NB4 (cell line): ENCODE measurements at regions not wholly inside any gene's neighbourhood (a gene's known extent, or its start where the extent isn't known, plus 50 kb on each side); places are given as distances from the start of the nearest gene placed in this dataset.

ENCODE experiments used
- DNase-seq: peaks from one replicate; pipeline ENCODE4 v3.0.0; 2010; ENCODE audit warnings: low read depth
- H3K4me3 ChIP-seq: one replicate; pipeline ENCODE4 v1.5.1; 2011; ENCODE audit warnings: mild to moderate bottlenecking, low read depth, low read length, moderate library complexity
- MYC ChIP-seq: IDR thresholded peaks from 2 replicates; pipeline ENCODE4 v1.6.1; 2011; ENCODE audit warnings: low read depth, low read length
- POLR2A ChIP-seq: IDR thresholded peaks from 2 replicates; pipeline ENCODE4 v1.6.1; 2011; ENCODE audit warnings: mild to moderate bottlenecking; ENCODE audit not compliant: insufficient read length; ENCODE audit errors: extremely low read depth
- TF ChIP-seq, protein P1 (sequence below): IDR thresholded peaks from 2 replicates; pipeline ENCODE4 v1.6.1; 2011; ENCODE audit warnings: low read depth, low read length
- TF ChIP-seq, protein P2 (sequence below): IDR thresholded peaks from one replicate; pipeline ENCODE4 v1.5.1; 2012; ENCODE audit warnings: low read depth, low read length

DNA sequence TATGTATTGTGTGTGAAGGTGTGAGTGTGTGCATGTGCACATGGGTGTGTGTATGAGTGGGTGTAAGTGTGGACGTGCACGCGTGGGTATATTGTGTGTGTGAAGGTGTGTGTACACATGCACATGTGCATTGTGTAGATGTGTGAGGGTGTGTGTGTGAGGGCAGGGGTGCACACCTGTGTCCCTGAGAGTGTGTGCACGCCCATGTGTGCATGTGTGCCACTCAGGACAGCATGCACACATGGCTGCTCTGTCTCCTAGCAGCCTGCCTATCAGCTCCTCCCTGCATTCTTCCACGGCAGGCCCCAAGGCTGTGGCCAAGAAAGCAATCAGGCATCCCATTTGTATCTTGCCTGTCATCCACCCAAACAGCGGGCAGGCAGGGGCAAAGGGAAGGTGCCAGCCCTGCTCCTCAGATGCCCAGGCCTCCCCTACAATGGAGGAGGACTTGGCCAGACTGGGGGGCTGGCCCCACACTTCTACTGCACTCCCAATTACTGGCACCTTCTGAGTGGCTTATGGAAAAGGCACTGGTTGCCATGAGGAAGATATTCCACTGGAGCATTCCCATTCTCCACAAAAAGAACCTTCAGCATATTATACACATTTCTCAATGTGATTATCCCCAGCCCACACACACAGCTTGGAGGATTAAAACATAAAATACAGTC, 380.4 kb upstream of the ZMIZ1 start:
- TF ChIP-seq, protein P1, sequence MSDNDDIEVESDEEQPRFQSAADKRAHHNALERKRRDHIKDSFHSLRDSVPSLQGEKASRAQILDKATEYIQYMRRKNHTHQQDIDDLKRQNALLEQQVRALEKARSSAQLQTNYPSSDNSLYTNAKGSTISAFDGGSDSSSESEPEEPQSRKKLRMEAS, result no peak
- TF ChIP-seq, protein P2, sequence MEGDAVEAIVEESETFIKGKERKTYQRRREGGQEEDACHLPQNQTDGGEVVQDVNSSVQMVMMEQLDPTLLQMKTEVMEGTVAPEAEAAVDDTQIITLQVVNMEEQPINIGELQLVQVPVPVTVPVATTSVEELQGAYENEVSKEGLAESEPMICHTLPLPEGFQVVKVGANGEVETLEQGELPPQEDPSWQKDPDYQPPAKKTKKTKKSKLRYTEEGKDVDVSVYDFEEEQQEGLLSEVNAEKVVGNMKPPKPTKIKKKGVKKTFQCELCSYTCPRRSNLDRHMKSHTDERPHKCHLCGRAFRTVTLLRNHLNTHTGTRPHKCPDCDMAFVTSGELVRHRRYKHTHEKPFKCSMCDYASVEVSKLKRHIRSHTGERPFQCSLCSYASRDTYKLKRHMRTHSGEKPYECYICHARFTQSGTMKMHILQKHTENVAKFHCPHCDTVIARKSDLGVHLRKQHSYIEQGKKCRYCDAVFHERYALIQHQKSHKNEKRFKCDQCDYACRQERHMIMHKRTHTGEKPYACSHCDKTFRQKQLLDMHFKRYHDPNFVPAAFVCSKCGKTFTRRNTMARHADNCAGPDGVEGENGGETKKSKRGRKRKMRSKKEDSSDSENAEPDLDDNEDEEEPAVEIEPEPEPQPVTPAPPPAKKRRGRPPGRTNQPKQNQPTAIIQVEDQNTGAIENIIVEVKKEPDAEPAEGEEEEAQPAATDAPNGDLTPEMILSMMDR, result no peak
- TF ChIP-seq POLR2A (no peak), MYC (no peak)
- H3K4me3 ChIP-seq, result no peak overlapping the region
- DNase-seq, result no peak

DNA sequence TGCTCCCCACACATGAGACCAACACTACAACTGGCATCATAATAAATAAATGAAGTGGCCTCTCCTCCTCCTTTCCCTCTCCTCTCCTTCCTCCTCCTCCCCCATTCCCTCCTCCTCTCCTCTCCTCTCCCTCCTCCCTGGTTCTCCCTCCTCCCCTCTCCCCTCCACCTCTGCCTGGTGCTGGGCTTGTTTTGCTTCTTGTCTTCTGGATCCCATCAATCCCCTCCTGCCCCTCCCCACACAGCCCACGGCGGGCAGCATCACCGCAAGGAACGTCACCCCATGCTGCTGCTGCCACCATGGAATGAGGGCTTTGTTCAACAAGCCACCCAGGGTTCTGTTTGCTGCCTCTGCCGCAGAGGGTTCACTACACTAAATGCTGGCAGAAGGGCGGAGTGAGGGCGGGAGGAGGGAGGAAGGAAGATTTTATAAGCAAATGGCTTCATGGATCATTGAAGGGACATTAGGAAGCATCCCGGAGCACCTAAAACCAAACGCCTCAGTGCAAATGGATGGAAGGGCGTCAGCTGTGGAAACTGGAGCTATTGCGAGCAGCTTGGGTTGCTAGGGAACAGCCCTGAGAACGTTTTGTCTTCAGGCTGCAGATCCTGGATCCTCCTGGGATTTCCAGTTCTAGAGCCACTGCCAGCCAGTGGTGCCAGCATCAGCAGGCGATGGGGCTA, 379.7 kb upstream of the ZMIZ1 start:
- no peak overlapping the region for H3K4me3 ChIP-seq
- DNase-seq, result no peak
- TF ChIP-seq MYC (no peak), POLR2A (no peak)
- TF ChIP-seq, protein P1, result no peak
- TF ChIP-seq, protein P2, result no peak

DNA sequence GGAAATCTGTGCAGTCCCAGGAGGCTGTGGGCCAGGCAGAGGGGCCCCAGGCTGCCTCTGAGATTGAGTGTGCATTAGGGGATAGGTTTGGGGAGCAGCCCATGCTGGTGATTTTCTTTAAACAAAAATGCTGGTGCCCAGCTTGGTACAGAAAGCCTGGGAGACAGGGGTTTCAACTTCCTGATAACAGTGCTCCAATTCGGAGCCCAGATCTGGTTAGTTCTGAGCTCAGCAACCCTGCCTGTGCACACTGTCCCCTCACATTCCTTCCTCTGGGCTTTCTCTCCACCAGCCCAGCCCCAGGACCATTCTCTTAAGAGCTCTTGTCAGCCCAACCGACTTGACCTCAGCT, 379.2 kb upstream of the ZMIZ1 start:
- TF ChIP-seq MYC (no peak), POLR2A (no peak)
- TF ChIP-seq, protein P1, result no peak
- TF ChIP-seq, protein P2, result no peak
- no peak overlapping the region for H3K4me3 ChIP-seq
- DNase-seq, result no peak

DNA sequence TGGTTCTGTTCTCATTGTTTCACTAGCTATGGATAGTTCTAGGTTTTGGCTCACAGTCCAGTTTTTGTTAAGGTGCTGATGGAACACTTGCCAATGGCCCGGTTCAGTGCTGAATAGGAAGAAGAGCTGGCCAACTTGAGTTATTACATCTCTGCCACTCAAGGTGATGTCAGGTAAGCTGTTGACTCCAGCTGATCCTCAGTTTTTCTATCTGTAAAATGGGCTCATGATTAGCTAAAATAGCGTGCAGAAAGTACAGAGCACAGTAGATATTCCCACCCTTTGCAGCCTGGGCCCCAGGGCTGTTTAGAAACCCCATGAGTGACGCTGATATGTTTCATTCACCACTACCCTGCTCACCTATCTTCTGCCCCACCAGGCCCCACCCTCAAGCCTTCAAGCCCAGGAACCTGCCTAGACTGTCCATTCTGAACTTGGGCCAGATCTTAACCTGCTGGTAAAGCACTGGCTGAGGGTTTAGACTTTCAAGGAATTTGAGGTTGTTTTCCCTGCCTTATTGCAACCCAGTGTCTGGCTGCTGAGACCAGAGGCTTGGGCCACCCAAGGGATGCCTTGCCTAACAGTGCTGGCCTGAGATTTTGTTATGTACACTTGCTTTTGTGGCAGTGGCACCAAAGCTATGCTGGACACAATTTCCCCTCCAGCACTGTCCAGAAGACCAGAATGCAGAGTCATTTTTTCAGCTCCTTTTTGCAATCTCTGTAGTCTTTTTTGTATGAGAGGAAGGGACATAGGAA, 378.2 kb upstream of the ZMIZ1 start:
- H3K4me3 ChIP-seq, result no peak overlapping the region
- no peak for DNase-seq
- TF ChIP-seq, protein P1, result no peak
- TF ChIP-seq MYC, result no peak
- no peak for TF ChIP-seq POLR2A
- TF ChIP-seq, protein P2, result no peak

DNA sequence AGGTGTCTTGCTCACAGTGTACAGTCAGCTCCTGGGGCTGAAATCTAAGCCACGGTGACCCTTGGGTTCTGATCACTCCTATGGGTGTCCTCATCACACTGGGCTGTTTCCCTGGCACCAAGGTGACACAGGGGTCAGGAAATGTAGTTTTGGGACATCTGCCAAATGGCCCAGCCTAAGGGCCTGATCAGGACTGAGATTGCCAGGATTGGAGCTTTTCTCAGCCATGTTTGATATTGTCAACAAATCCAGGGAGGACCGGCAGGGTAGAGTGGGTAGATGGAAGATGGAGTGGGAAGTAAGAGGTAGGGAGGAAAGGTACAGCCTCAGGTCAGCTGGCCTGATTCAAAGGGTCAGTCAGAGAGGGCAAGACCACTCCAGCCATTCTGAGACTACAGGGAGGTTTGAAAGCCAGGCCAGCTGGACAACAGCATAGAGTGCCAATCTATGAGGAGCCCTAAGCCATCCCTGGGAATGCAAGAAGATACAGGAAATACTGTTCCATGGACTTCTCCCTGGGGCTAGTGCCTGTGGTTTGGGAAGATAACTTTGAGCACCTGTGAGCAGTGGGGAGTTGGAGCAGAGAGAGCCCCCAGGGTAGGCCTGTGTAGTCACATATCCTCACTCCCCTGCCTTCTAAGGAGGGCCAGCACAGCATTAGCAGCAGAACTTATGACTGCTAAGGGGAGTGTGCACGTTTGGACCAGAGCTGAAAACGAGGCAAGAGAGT, 377.3 kb upstream of the ZMIZ1 start:
- no peak for DNase-seq
- TF ChIP-seq, protein P2, result no peak
- no peak for TF ChIP-seq POLR2A
- TF ChIP-seq, protein P1, result no peak
- H3K4me3 ChIP-seq, result no peak overlapping the region
